Glomerular visceral epithelial cell (primary cell): ENCODE measurements at regions not wholly inside any gene's neighbourhood (a gene's known extent, or its start where the extent isn't known, plus 50 kb on each side); places are given as distances from the start of the nearest gene placed in this dataset.

Source experiments
- DNase-seq: peaks from one replicate; pipeline ENCODE4 v3.0.0-alpha.2; 2016; ENCODE audit errors: extremely low spot score

DNA sequence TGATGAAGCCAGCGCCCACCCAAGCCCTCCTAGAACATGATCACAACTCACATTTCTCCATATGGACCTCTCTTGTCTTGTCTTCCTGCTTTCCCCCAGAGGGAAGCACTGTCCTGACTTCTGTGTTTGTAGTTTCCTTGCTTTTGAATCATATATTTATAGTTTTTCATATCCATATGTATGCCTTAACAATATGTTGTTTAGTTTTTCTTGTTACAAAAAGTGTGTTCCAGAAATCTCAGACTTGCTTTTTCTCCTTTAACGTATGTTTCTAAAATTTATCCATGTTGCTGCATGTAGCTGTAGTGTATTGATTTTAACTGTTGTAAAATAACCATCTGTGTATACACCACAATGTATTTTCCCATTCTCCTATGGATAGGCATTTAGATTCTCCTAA lies 182.0 kb upstream of the SMIM23 start:
- DNase-seq: no peak

DNA sequence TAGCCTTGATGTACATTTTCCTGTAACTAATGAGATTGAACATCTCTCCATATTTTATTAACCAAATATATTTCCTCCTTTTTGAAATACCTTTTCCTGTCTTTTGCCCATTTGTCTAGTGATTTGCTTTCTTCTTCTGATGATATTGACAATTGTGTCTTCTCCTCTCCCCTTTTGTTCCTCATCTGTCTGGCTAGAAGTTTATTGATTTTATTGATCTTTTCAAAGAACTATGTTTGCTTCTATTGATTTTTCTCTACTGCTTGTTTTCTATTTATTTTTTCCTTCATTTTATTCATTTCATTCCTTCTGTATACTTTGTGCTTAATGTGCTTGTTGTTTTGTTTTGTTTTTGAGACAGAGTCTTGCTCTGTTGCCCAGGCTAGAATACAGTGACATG lies 181.4 kb upstream of the SMIM23 start:
- DNase-seq: no peak

DNA sequence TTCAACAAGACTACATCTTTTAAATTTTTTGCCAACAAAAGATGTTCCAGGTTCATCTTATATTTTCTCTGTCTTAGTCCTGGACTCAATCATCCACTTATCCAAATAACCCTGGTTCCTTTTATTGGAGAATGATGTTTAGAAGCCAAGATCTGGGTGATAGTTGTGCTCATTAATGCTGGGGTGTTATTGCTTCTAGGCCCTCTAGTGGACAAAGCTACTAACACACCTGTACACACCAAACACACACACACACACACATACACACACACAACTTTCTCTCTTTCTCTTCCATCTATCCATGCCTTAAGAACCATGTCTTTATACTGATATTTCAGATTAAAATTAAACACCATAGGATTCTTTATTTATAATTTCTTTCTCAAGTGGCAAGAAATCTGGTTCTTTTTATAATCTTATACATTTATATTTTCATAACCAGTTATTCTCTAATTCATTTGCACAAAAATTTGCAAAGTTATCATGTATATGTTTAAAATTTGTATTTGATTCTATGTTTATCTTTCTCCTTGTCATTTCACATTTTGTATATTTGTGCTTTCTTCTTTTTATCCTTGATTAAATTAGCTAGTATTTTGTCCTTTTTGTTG lies 179.1 kb upstream of the SMIM23 start:
- peak; percentile 36 for DNase-seq

DNA sequence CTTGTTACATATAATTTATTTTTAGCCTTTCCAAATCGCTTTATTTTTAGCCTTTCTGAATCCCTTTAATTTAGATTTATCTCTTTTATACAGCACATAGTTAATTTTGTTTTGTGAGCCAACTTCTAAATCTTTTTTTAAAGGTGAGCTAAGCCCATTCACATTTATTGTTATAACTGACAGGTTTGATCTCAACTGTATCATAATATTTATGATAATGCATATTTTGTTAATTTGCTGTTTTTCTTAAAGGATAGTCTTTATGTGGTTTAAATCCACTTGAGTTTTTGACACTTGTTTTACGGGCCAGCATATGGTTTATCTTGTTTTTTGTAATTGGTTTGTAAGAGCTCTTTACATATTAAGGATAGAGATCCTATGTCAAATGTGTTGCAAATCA lies 177.8 kb upstream of the SMIM23 start:
- no peak for DNase-seq

DNA sequence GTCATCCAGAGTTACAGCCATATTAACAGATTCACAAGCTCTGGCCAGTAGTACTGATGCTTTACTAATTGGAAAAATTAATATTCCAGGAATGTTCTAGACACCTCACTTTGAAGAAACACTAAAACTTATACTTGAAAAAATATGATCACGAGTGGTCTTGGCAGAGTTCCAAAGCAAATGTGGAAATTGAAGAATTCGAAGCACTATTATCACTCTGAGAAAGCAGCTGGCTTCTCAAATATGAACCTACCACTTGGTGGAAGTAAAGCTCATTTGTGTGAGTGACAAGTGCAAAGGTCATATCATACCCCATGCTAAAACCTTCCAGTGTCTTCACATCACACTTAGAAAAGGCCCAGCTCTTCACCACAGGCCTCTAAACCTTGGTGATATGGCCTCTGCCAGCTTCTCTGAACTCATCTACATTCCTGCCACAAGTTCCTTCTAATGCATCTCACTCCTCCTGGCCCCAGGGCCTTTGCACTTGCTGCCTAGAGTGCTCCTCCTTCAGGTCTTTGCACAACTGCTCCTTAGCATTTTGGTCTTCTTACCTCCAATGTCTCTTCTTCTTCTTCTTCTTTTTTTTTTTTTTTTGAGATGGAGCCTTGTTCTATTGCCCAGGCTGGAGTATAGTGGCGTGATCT lies 175.7 kb upstream of the SMIM23 start:
- no peak for DNase-seq

DNA sequence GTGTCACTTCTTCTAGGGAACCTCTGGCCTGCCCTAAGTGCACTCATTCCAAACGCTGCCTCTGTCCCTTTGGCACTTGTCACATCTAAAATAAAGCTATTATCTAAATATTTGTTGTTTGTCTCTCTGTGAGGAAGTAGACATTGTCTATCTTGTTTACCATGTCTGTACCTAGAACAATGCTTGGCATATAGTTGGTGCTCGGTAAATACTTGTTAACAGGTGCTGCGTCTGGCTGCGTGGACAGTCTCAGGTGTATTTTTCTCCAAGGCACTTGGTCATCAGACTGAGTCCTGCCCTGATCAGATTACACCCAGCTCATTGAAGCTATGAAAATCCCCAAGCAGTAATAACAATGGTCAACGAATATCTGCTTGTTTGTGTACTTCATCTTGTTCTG lies 174.9 kb upstream of the SMIM23 start:
- no peak for DNase-seq

DNA sequence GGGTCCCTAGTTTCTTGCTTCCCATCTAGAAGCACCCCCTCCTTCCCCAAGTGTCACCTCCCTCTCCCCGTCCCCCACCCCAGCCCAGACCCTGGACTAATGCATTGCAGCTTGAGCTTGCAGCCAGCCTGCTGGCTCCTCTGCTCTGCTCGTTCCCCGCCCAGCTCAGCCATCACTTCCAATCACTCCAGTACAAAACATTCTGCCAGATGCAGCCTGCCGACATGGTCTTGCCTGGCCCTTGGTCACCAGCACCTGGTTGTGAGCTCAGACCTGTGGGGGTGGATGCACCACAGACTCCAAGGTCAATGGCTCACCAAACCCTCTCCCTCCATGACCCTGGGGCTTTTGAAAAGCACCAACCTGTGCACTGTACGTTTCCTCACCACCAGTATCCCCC lies 172.9 kb upstream of the SMIM23 start:
- no peak for DNase-seq

DNA sequence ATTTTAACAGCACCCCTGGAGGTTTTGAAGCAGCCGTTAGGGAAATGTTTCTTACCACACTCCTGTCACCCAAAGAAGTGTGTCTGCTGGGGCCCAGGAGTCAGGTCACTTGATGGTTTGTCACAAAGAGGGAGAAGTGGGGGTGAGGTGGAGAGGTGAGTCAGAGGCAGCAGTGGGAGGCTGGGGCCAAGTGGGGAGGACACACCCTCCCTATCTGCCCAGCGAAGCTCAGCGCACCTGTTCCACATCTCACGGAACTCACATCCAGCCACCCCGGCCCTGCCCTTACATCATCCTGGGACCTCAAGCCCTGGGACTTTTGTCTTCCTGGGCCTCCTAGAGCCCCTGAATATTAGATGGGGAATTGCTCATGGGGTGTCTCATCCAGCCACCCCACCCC lies 171.1 kb upstream of the SMIM23 start:
- DNase-seq: no peak

DNA sequence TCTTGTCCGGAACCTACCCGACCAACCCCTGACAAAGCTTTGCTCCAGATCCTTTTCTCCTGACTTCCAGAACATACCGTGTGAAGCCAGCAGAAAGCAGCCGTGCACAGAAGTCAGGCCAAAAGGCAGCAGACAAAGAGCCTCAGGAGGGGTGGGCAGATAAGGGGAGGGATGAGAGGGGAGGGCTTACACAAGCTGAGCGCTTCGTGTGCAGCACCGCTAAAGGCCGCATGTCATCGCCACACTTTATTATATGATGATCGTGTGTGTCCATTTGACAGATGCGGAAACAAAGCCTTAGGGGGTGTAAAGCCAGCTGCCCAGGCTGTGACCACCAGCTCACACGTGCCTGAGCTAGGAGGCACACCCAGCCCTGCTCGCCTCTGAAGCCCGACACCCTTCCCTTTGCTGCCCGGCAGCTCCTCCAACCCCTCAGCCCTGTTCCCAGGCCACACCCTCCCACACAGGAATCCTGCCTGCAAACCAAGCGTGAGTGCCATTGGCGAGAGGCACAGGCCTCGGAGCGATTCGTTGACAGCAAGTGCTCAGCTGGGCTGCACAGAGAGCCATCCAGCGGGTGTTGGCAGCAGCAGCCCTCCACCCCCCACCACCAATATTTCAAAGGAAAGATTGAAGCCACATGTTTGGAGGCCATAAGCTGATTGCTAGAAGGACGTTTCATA lies 170.5 kb upstream of the SMIM23 start:
- no peak for DNase-seq

DNA sequence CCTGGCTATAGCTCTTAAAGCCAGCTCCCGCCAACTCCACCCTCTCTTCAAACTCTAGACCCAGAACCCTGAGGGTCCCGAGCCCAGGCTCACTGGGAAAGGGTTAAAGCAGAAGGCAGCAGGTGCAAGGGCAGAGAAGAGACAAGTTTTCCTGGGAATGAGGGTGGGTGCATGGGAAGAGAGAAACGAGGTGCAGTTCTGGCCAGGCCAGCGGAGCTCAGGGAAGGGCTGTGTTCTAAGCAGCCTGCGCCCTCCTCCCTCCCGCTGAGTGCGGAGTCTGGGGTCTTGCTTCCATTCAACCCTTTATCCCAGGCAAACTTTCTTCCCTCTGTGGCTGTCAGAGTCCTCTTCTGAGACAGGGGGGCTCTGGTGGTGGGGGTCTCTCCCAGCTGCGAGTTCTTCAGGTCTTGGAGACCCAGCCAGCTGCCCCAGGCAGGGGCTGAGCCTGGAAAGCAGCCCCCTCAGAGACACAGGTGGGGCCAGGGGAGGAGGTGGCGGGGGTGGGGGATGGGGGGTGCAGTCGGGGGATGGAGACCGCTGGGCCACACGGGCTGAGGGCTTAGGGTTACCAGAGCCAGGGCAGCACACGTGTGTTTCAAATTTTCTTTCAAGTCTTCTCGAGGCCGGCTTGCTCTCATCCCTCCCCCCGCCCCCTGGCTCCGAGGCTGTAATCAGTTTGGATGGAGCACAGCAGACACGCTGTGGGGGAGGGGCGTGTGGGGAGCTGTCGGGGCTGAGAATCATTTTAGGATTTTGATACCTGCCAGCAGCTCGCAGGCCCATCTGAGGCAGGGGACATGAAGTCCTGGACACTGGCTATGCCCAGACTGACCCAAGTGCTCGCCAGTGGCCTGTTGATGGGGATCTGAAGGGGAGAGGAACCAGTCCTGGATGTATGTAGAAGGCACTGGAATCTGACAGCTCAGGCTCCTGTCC lies 169.6 kb upstream of the SMIM23 start:
- DNase-seq: no peak

DNA sequence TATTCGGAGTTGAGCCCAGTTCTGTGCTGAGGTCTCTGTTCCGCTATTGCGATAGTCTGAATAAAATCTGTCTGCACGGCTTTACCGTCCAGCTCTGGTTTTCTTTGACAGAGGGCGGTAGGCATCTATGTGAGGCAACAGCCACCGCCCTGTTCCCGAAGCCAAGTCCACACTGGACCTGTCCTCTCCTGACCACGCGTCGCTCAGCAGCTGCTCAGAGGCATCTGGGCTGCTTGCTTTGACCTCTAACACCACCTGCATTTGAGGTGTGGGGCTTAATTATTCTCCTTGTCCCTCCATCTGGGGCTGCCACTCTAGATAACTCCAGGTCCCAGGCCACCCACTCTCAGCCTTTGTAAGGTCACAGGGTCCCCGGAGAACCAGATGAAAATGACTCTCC lies 168.4 kb upstream of the SMIM23 start:
- DNase-seq: no peak

DNA sequence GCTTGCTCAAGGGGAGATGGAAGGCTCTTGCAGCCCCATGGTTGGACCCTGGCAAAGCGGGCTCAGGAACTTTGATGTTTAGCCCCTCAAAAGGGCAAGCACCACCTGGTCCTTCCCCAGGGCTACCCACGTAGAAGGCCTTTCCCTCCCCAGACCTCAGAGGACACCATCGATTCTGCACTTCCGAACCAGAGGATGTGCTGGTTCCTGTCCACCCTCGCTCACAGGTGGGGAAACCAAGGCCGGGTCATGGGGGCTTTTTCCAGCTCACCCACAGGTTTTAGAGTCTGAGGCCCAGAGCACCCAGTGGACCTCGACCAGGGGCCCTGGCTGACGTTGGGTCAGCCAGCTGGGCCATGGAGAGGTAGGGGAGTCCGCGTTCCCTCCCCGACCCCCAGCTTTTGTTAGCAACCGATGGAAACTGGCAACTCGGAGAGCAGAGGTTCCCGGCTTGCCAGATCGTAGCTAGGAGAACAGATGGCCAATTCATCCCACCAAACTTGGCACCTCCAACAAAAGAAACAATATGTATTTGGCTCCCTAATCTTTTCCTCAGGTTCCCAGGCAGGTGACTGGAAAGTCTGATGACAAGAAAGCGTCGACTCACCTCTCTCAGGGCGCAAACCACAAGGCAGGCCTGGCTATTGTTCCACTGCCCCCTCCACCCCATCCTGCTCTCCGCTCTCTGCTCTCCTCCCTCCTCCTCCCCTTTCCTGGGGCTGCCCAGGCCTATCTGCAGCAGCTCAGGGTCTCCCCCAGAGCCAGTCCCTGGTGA lies 167.6 kb upstream of the SMIM23 start:
- DNase-seq: no peak

DNA sequence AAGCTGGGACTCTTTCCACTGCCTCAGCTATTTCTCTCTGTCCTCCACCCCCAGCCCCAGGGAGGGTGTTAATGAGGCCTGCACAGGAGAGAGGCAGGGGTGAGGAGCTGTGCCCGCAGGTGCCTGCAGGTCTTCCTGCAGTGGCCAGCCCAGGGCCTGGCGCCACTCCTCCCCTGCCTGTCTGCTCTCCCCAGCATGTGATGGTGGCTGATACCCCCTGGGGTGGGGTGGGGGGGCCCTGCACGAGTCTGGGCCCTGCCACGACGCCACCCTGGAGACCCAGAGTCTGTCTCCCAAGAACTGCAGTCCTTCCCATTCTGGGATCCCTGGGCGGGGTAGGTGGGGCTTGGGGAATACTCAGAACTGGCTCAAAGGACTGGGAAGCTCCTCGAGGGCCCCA lies 166.4 kb upstream of the SMIM23 start:
- DNase-seq: no peak

DNA sequence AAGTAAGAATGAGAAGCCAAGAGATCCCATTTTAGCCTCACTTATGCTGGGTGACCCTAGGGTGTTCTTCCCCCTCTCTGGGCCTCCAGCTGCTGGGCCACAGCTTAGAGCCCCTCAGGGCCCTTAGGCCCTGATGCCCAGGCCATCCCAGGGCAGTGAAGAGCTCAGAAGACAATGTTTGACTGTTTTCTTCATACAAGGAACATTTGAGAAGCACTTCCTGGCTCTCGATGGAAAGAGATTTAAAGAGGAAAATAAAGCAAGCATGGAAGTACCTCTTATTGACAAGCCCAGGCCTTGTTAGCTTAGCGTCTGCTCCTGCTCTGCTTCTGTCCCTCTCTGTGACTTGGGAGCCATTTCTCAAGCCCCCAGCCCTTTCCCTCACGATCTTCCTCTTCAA lies 165.9 kb upstream of the SMIM23 start:
- DNase-seq: no peak

DNA sequence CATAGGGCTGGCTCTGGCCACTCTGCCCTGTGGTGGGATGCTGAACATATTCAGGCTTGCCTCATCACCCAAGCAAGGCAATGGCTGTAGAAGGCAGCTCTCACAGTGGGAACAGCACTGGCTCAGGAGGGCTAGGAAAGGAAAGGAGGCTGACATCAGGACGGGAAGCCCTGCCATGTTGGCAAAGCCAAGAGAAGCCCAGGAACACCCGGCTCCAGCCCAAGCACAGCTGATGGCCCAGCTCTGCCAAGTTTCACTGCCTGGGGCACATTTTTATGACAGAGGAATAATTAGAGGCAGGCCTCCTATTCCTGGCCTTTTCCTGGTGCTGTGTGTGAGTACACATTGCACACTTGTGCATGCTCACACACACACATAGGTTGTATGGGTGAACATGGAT lies 163.6 kb upstream of the SMIM23 start:
- DNase-seq: no peak

DNA sequence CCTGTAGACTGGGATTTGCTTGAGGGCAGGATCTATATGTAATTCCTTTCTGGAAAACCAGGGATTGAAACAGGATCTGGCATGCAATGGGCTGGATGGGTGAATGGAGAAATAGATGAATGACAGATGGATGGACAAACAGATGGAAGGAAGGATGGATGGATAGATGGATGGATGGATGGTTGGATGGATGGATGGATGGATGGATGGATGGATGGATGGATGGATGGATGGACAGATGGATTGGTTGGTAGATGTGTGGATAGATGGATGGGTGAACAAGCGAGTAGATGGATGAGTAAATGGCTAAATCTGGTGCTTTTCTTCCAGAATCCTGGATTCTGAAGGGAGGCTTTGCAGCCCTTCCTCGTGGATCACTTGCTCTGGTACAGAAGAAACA lies 162.5 kb upstream of the SMIM23 start:
- no peak for DNase-seq

DNA sequence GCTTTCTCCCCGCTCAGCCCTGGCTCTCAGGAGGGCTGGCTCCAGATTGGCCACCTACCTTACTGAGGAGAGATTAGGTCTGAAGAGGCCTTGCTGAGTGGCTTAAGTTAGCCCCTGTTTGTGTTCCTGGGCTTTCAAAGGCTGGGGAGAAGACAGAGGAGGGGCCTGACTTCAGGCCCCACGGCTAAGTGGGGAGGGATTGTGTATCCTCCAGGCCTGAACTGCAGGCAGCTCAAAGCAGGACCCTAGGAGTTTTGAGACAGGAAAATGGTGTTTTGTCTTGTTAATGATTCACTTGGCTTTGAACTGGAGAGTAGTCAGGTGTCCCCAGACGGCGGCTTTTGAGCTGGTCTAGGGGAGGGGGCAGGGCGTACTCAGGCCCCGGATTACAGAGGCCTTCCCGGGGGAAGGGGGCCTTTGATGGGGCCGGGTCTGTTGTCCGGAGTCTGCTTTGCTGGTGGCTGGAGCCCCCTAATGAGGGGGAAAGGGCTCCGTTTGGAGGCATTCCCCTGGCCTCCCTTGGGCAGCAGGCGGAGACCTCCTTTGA lies 162.0 kb upstream of the SMIM23 start:
- DNase-seq: no peak

DNA sequence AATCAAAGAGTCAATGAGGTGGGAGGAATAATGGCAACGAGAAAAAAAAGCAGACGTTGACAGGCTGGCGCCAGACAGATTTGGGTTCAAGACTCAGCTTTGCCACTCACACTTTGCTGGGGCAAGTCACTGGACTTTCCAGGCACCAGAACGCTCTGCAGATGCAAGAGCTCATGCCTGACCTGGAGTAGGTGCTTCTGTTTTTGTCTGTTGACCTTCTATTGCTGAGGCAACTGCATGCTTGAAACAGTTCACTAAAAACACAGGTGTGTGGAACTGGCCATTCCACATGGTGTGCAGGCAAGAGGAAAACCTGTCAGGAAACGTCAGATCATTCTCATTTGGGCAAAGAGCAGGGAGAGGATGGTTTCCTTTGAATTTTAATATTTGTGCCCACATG lies 161.2 kb upstream of the SMIM23 start:
- no peak for DNase-seq

DNA sequence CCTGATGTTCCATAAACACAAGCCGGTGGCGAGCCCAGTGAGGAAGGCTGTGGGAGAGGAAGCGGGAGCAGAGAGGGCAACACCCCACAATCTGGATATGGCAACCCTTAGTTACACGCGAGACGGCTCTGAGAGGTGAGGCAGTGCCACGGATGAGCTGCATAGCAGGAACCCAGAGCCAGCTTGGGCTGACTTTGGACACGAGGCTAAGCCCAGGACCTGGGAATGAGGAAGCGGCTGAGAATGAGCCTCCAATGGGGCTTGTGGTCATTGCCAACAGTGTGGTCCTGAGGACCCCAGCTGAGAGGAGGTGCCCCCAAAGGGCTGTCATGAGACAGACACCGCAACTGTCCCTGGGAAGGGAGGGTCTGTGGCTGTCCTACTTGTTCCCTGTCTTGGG lies 160.0 kb upstream of the SMIM23 start:
- DNase-seq: no peak

DNA sequence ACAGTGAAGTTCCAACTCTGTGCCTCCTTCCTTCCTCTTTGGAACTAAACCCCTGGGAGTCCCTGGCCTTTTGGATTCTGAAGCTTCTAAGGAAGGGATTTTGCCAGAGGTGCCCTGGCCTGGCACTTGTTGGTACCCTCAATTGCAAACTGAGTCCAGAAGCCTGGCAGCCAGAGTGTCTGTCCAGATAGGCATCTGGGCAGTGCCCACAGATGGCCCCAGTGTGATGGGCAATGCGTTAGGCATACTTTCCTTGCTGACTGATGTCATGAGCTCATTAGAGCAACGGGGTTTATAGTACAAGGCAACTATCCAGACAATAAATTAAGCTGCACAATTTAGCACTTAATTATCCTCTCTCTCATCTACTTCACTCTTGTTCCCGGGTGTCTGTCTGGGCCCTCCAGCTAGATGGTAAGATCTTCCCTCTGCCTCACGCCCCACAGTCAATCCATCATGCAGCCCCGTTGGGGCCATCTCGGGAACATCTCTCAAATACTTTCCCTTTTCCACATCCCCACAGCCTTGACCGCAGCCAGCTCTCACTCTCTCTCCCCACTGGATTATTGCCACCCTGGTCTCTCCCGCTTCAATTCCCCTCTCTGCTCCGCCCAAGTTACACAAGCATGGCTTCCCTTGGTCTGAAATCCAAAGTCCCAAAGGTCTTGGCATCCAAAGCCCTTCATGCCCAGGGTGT lies 157.5 kb upstream of the SMIM23 start:
- DNase-seq: no peak

DNA sequence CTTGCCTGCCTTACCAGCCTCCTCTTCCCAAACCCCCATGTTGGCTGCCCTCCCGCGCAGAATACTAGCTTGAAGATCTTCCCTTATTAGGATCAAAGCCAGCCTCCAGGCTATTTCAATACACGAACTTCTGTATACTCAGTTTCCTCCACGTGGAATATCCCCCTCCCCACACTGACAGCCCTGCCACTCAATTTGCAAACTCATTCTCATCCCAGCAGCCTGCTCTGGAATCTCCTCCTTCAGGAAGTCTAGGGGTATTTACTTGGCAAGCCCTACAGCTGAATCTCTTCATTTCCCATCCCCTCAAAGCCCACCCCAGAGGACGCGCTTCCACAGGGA lies 157.0 kb upstream of the SMIM23 start:
- no peak for DNase-seq
